Esophagus (tissue), 2 donors: ENCODE measurements at regions not wholly inside any gene's neighbourhood (a gene's known extent, or its start where the extent isn't known, plus 50 kb on each side); places are given as distances from the start of the nearest gene placed in this dataset.

Experiments
- H3K27ac ChIP-seq, 2 donors: one replicate each; pipeline ENCODE4 v1.5.1; 2013; ENCODE audit warnings: low read depth in 2 of 2, mild to moderate bottlenecking in 2 of 2, inconsistent platforms in 1 of 2, low read length in 1 of 2, moderate library complexity in 1 of 2
- H3K27me3 ChIP-seq, 2 donors: one replicate each; pipeline ENCODE4 v1.6.1; 2013; ENCODE audit warnings: low read length in 2 of 2, control low read depth in 1 of 2, mild to moderate bottlenecking in 1 of 2; ENCODE audit not compliant: insufficient read depth in 2 of 2, control insufficient read depth in 1 of 2
- H3K36me3 ChIP-seq, 2 donors: one replicate each; pipeline ENCODE4 v1.6.1; 2013; ENCODE audit warnings: low read length in 1 of 2; ENCODE audit not compliant: control insufficient read depth in 2 of 2, insufficient read depth in 2 of 2
- H3K4me1 ChIP-seq, 2 donors: one replicate each; pipeline ENCODE4 v1.6.1; 2013; ENCODE audit warnings: low read length in 1 of 2; ENCODE audit not compliant: control insufficient read depth in 2 of 2, insufficient read depth in 2 of 2
- H3K4me3 ChIP-seq, 2 donors: one replicate each; pipeline ENCODE4 v1.5.1; 2013; ENCODE audit warnings: low read length in 2 of 2, mild to moderate bottlenecking in 2 of 2, low read depth in 1 of 2, moderate library complexity in 1 of 2
- H3K9me3 ChIP-seq, 2 donors: one replicate each; pipeline ENCODE4 v1.6.1; 2013; ENCODE audit warnings: mild to moderate bottlenecking in 2 of 2, low read depth in 1 of 2, low read length in 1 of 2, moderate library complexity in 1 of 2; ENCODE audit not compliant: control insufficient read depth in 2 of 2, insufficient read depth in 1 of 2
- WGBS, 2 donors: extraction: QIAGEN DNeasy Blood & Tissue Kit; methylation state at CpG; one replicate each; pipeline ENCODE4 v1.1.7; 2013; 5-methylcytosine and 5-hydroxymethylcytosine counted together
- donor health status: healthy with polysubstance abuse.
- donor health status: Bipolar disorder and iron deficiency.

DNA sequence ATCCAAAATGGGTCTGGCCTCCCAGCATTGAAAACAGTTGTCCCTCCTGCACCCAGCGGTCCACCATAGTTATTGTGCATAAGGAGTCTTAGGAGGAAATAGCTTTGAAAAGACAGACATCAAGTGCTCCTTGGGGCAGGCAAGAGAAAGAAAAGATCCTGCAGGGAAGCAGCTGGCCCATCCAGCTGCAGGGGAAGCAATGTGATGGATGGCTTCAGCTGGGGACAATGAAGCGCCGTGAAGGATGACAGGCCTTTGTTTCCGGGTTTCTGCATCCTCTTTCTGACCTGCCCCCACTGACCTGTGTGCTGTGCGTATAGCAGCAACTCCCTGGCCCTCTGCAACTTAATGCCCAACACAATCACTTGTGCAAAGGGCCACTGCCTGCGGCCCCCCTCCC, 142.9 kb upstream of the NCKAP5 start:
- Histone ChIP-seq H3K27me3 (no peaks in the 10 kb centered on the region), H3K4me3 (no peak overlapping the region), H3K9me3 (no peaks in the 10 kb centered on the region), H3K36me3 (no peaks in the 10 kb centered on the region), H3K27ac (no peak overlapping the region), H3K4me1 (peaks cover 0 to 4% of the 10 kb centered on the region in 2 donors)
- 59 to 67% methylated on average over 6 of the region's 6 CpGs for WGBS, 2 donors

DNA sequence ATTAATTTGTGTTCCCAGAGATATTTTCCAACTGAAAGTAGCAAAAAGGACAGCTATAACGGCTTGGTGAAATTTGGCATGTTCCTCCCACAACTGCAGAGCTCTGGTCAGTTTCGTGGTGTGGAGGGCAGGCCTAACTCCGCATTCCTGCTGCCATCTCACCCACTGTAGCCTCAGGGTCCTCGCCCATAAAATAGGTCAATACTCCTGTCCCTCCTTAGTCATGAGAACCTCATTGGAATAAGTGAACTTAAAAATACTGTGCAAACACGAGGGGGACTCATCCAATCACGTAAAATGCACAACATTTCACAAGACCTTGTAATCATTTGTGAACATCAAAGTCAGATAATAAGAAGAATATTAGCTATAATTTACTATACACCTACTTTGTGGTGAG, 143.5 kb upstream of the NCKAP5 start:
- H3K4me3 ChIP-seq: no peak overlapping the region
- H3K36me3 ChIP-seq: no peaks in the 10 kb centered on the region
- H3K9me3 ChIP-seq: no peaks in the 10 kb centered on the region
- H3K4me1 ChIP-seq: peaks cover 0 to 4% of the 10 kb centered on the region in 2 donors
- H3K27ac ChIP-seq: no peak overlapping the region
- 79 to 88% methylated on average over 6 of the region's 6 CpGs for WGBS, 2 donors
- no peaks in the 10 kb centered on the region for H3K27me3 ChIP-seq

DNA sequence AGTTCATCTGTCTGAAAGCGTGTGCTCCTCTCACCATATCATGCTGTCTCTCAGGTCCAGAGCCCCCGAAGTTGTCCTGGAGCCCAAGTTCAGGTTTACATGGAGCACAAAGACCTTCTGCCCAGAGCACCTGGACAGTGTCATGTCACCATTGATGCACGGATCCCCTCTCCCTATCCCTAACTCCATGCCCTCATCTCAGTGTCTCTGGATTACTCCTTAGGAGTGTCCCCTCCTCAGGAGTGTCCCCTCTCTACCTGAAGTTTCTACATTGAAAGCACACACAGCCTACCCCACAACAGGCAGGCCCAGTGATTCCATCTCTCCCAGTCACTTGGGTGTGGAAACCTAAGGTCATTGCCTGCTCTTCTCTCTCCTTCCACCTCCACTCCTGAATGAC, 144.1 kb upstream of the NCKAP5 start:
- Histone ChIP-seq H3K27me3 (no peaks in the 10 kb centered on the region), H3K36me3 (no peaks in the 10 kb centered on the region), H3K4me3 (no peak overlapping the region), H3K9me3 (no peaks in the 10 kb centered on the region), H3K4me1 (peaks cover 0 to 4% of the 10 kb centered on the region in 2 donors), H3K27ac (no peak overlapping the region)
- WGBS, 2 donors: 91 to 95% methylated on average over 3 of the region's 3 CpGs

DNA sequence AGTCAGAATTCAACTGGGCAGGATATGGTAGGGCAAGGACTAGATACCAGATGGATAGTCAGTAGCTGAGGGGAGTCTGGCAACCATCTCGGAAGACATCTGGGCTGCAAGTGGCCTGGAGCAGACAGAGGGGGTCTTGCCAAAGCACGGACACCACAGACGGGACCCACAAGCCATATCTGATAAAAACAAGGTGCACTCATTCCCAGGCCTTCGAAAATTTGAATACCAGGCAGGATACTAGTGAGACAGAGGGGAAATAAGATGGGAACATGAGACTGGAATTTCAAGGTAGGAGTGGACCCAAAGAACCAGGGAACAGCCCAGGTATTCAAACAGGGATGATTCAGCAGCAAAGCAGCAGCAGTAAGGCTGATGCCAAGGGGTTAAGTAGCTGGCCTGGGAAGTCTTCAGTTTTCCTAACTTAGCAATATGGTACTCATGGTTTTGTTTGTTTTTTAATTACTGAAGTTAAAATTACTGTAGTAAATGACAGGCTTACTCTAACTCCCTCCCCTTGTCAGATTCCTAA, 144.9 kb upstream of the NCKAP5 start:
- no peaks in the 10 kb centered on the region for H3K27me3 ChIP-seq
- no peaks in the 10 kb centered on the region for H3K36me3 ChIP-seq
- H3K9me3 ChIP-seq: no peaks in the 10 kb centered on the region
- WGBS, 2 donors: 84 to 87% methylated on average over 4 of the region's 4 CpGs
- no peak overlapping the region for H3K4me3 ChIP-seq
- peaks cover 0 to 4% of the 10 kb centered on the region in 2 donors for H3K4me1 ChIP-seq
- no peak overlapping the region for H3K27ac ChIP-seq

GRCh38 chr2:133716166-133716565, 147.9 kb upstream of the NCKAP5 start:
- Histone ChIP-seq H3K9me3 (no peaks in the 10 kb centered on the region), H3K27me3 (no peaks in the 10 kb centered on the region), H3K36me3 (no peaks in the 10 kb centered on the region), H3K4me1 (peaks cover 0 to 4% of the 10 kb centered on the region in 2 donors), H3K4me3 (no peak overlapping the region), H3K27ac (no peak overlapping the region)
- 48% methylated on average over 3 of the region's 3 CpGs for WGBS, 2 donors

DNA sequence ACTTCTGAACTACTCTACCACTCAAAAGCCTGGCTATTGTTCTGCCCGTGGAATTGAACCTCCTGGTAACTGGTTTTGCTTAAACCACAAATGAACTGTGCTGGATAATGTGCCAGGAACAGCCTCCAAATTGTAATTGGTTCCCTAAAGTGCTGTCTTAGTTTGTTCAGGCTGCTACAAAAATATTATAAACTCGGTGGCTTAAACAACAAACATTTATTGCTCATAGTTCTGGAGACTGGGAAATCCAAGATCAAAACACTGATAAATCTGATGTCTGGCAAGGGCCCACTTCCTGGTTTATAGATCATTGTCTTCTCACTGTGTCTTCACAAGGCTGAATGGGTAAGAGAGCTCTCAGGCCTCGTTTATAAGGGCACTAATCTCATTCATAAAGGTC, 149.2 kb upstream of the NCKAP5 start:
- Histone ChIP-seq H3K27me3 (no peaks in the 10 kb centered on the region), H3K9me3 (no peaks in the 10 kb centered on the region), H3K4me1 (peaks cover 0 to 4% of the 10 kb centered on the region in 2 donors), H3K27ac (no peak overlapping the region), H3K36me3 (no peaks in the 10 kb centered on the region), H3K4me3 (no peak overlapping the region)
- WGBS, 2 donors: 30 to 37% methylated on average over 3 of the region's 3 CpGs

DNA sequence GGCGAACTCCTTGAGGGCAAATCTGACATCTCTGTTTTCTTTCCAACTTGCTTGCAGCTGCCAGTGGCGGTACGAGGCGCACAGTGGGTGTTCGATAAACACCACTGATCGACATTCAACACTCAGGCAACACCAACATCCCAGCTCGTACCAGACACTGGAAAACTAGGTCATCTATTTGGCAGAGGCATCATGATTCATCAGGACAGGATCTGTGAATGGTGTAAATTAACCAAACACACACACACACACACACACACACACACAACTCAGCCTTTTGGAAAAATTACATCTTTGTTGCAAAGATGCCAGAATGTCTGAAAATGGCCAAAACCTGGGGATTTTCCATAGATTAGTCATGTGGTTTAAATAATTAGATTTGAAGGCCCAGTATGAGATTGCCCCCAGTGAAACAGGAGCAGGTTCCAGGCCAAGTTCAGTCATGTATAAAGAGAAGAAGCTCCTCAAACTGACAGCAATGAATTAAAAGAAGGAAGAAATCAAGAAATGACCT, 150.5 kb upstream of the NCKAP5 start:
- 46 to 61% methylated on average over 7 of the region's 7 CpGs for WGBS, 2 donors
- H3K9me3 ChIP-seq: no peaks in the 10 kb centered on the region

GRCh38 chr2:133720429-133720828, 152.2 kb upstream of the NCKAP5 start:
- Histone ChIP-seq H3K4me3 (no peak overlapping the region), H3K9me3 (no peaks in the 10 kb centered on the region), H3K27ac (no peak overlapping the region), H3K27me3 (no peaks in the 10 kb centered on the region), H3K4me1 (peaks cover 0 to 4% of the 10 kb centered on the region in 2 donors), H3K36me3 (no peaks in the 10 kb centered on the region)
- WGBS, 2 donors: 86 to 90% methylated on average over 2 of the region's 2 CpGs

More for the DNA sequence above, 150.5 kb upstream of the NCKAP5 start:
- H3K27me3 ChIP-seq: no peaks in the 10 kb centered on the region
- H3K4me3 ChIP-seq: no peak overlapping the region
- peaks cover 0 to 4% of the 10 kb centered on the region in 2 donors for H3K4me1 ChIP-seq
- no peak overlapping the region for H3K27ac ChIP-seq
- no peaks in the 10 kb centered on the region for H3K36me3 ChIP-seq

DNA sequence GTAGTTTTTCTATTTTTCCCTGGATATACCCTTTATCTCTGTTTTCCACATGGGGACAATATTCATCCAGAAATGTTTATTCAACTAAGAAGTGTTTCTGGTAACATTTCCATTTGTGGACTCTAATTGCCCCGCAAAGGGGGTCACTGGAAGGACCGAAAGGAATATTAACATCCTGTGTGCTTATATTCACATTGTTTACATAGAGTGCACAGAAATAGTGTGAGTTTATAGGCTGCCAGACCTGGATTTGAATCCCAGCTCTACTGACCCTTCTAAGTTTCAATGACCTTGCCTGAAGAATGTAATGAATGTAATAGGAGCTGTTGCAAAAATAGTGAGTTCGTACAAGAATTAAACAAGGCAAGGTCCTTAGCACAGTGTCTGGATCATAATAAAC, 152.9 kb upstream of the NCKAP5 start:
- 67 to 73% methylated on average over 3 of the region's 3 CpGs for WGBS, 2 donors
- Histone ChIP-seq H3K27ac (no peak overlapping the region), H3K36me3 (no peaks in the 10 kb centered on the region), H3K4me1 (no peaks in the 10 kb centered on the region), H3K4me3 (no peak overlapping the region), H3K9me3 (no peaks in the 10 kb centered on the region), H3K27me3 (no peaks in the 10 kb centered on the region)

GRCh38 chr2:133723133-133723532, 154.9 kb upstream of the NCKAP5 start:
- Histone ChIP-seq H3K27ac (no peak overlapping the region), H3K4me1 (no peaks in the 10 kb centered on the region), H3K27me3 (no peaks in the 10 kb centered on the region), H3K4me3 (no peak overlapping the region), H3K9me3 (no peaks in the 10 kb centered on the region), H3K36me3 (no peaks in the 10 kb centered on the region)
- WGBS, 2 donors: 83 to 89% methylated on average over 3 of the region's 3 CpGs
